Neural progenitor cell (in vitro differentiated cells): ENCODE measurements at regions not wholly inside any gene's neighbourhood (a gene's known extent, or its start where the extent isn't known, plus 50 kb on each side); places are given as distances from the start of the nearest gene placed in this dataset.

Source experiments
- DNase-seq: peaks from one replicate; pipeline ENCODE4 v3.0.0-alpha.2; 2016; ENCODE audit warnings: low spot score
- H2AFZ ChIP-seq: fragments of 200-600 bp; sonication (generic); replicated peaks from 2 replicates; pipeline ENCODE4 v1.6.1; 2016; ENCODE audit warnings: antibody characterized with exemption
- H3F3A ChIP-seq: fragments of 200-600 bp; sonication (generic); 2 replicates; pipeline ENCODE4 v1.6.1; 2016; ENCODE audit warnings: antibody characterized with exemption, low read depth
- H3K27ac ChIP-seq: fragments of 200-600 bp; sonication (generic); 2 replicates; pipeline ENCODE4 v1.5.1; 2016; ENCODE audit warnings: mild to moderate bottlenecking
- H3K27me3 ChIP-seq: fragments of 200-600 bp; sonication (generic); 2 replicates; pipeline ENCODE4 v1.6.1; 2016; ENCODE audit warnings: mild to moderate bottlenecking, moderate library complexity
- H3K36me3 ChIP-seq: fragments of 200-600 bp; sonication (generic); 2 replicates; pipeline ENCODE4 v1.5.1; 2016
- H3K4me1 ChIP-seq: fragments of 200-600 bp; sonication (generic); 2 replicates; pipeline ENCODE4 v1.6.1; 2016; ENCODE audit warnings: mixed run types
- H3K4me2 ChIP-seq: fragments of 200-600 bp; sonication (generic); 2 replicates; pipeline ENCODE4 v1.6.1; 2016
- H3K4me3 ChIP-seq: fragments of 200-600 bp; sonication (generic); 2 replicates; pipeline ENCODE4 v1.5.1; 2016
- H3K79me2 ChIP-seq: fragments of 200-600 bp; sonication (generic); 2 replicates; pipeline ENCODE4 v1.6.1; 2016; ENCODE audit warnings: low read depth
- H3K9ac ChIP-seq: fragments of 200-600 bp; sonication (generic); 2 replicates; pipeline ENCODE4 v1.6.1; 2016
- H3K9me3 ChIP-seq: fragments of 200-600 bp; sonication (generic); 2 replicates; pipeline ENCODE4 v1.5.1; 2016; ENCODE audit warnings: low read depth
- H4K20me1 ChIP-seq: fragments of 200-600 bp; sonication (generic); 2 replicates; pipeline ENCODE4 v1.6.1; 2016; ENCODE audit warnings: low read depth
- H3K27ac Mint-ChIP-seq: 3 replicates; pipeline ENCODE4 v1.8.0; 2021; ENCODE audit warnings: mixed read lengths
- H3K27me3 Mint-ChIP-seq: 2 replicates; pipeline ENCODE4 v1.8.0; 2022; ENCODE audit warnings: low read depth, mild to moderate bottlenecking, inconsistent platforms, moderate library complexity, mixed read lengths; ENCODE audit not compliant: insufficient read depth
- H3K36me3 Mint-ChIP-seq: 3 replicates; pipeline ENCODE4 v1.8.0; 2021; ENCODE audit warnings: mixed read lengths
- H3K4me1 Mint-ChIP-seq: 3 replicates; pipeline ENCODE4 v1.8.0; 2021; ENCODE audit warnings: mixed read lengths
- H3K4me3 Mint-ChIP-seq: 3 replicates; pipeline ENCODE4 v1.8.0; 2021; ENCODE audit warnings: mild to moderate bottlenecking, moderate library complexity, mixed read lengths
- H3K9me3 Mint-ChIP-seq: 3 replicates; pipeline ENCODE4 v1.8.0; 2020; ENCODE audit warnings: mixed read lengths
- CTCF ChIP-seq: fragments of 200-600 bp; sonication (generic); IDR thresholded peaks from 2 replicates; pipeline ENCODE4 v1.5.1; 2017; ENCODE audit warnings: antibody characterized with exemption, mild to moderate bottlenecking
- EZH2 ChIP-seq: fragments of 200-600 bp; sonication (generic); IDR thresholded peaks from 2 replicates; pipeline ENCODE4 v1.6.1; 2017; ENCODE audit warnings: antibody characterized with exemption, mild to moderate bottlenecking, moderate library complexity
- EZH2phosphoT487 ChIP-seq: fragments of 200-600 bp; sonication (generic); IDR thresholded peaks from 2 replicates; pipeline ENCODE4 v1.6.1; 2017; ENCODE audit warnings: antibody characterized with exemption

GRCh38 chr16:65414284-65414984, 292.6 kb upstream of the CDH11 start:
- H3K9me3 Mint-ChIP-seq: peaks cover 10% of the 10 kb centered on the region

GRCh38 chr16:65413861-65414260, 292.0 kb upstream of the CDH11 start:
- no peaks in the 10 kb centered on the region for H3K36me3 Mint-ChIP-seq
- Histone ChIP-seq H3K27ac (no peak overlapping the region), H3K36me3 (no peaks in the 10 kb centered on the region), H3K9ac (no peak overlapping the region), H3K4me1 (no peaks in the 10 kb centered on the region), H3K79me2 (no peaks in the 10 kb centered on the region), H3F3A (no peaks in the 10 kb centered on the region), H3K9me3 (no peaks in the 10 kb centered on the region), H2AFZ (no peak overlapping the region), H3K27me3 (no peaks in the 10 kb centered on the region), H3K4me3 (no peak overlapping the region), H3K4me2 (no peak overlapping the region), H4K20me1 (no peaks in the 10 kb centered on the region)
- TF ChIP-seq EZH2phosphoT487 (no peak), CTCF (no peak), EZH2 (no peak)
- H3K4me1 Mint-ChIP-seq: peaks cover 14% of the 10 kb centered on the region
- H3K4me3 Mint-ChIP-seq: no peak overlapping the region
- H3K27me3 Mint-ChIP-seq: peaks cover 3% of the 10 kb centered on the region
- no peak for DNase-seq
- H3K9me3 Mint-ChIP-seq: peaks cover 6% of the 10 kb centered on the region
- no peak overlapping the region for H3K27ac Mint-ChIP-seq

More at GRCh38 chr16:65414284-65414984, 292.6 kb upstream of the CDH11 start:
- H3K4me1 Mint-ChIP-seq: peaks cover 14% of the 10 kb centered on the region
- Histone ChIP-seq H3K27ac (no peak overlapping the region), H3K4me3 (no peak overlapping the region), H4K20me1 (no peaks in the 10 kb centered on the region), H3K4me1 (no peaks in the 10 kb centered on the region), H3K36me3 (no peaks in the 10 kb centered on the region), H3K9ac (no peak overlapping the region), H3K9me3 (no peaks in the 10 kb centered on the region), H3K4me2 (no peak overlapping the region), H3K79me2 (no peaks in the 10 kb centered on the region), H2AFZ (no peak overlapping the region), H3K27me3 (no peaks in the 10 kb centered on the region), H3F3A (no peaks in the 10 kb centered on the region)
- H3K4me3 Mint-ChIP-seq: no peak overlapping the region
- H3K27me3 Mint-ChIP-seq: peaks cover 3% of the 10 kb centered on the region
- H3K36me3 Mint-ChIP-seq: no peaks in the 10 kb centered on the region
- TF ChIP-seq EZH2 (no peak), CTCF (no peak), EZH2phosphoT487 (no peak)
- DNase-seq: no peak
- no peak overlapping the region for H3K27ac Mint-ChIP-seq

GRCh38 chr16:65410801-65411200, 288.9 kb upstream of the CDH11 start:
- H3F3A ChIP-seq: no peaks in the 10 kb centered on the region
- Mint-ChIP-seq H3K4me3 (no peak overlapping the region), H3K9me3 (no peaks in the 10 kb centered on the region), H3K27ac (no peak overlapping the region), H3K4me1 (peaks cover 14% of the 10 kb centered on the region), H3K27me3 (no peaks in the 10 kb centered on the region), H3K36me3 (no peaks in the 10 kb centered on the region)
- H3K9me3 ChIP-seq: no peaks in the 10 kb centered on the region
- no peak overlapping the region for H2AFZ ChIP-seq
- H3K36me3 ChIP-seq: no peaks in the 10 kb centered on the region
- H3K4me2 ChIP-seq: no peak overlapping the region
- no peaks in the 10 kb centered on the region for H3K79me2 ChIP-seq
- DNase-seq: no peak
- no peak overlapping the region for H3K9ac ChIP-seq
- H3K4me1 ChIP-seq: no peaks in the 10 kb centered on the region
- no peaks in the 10 kb centered on the region for H4K20me1 ChIP-seq
- H3K4me3 ChIP-seq: no peak overlapping the region
- TF ChIP-seq EZH2: no peak
- no peak for TF ChIP-seq CTCF
- TF ChIP-seq EZH2phosphoT487: no peak
- no peaks in the 10 kb centered on the region for H3K27me3 ChIP-seq
- no peak overlapping the region for H3K27ac ChIP-seq
